ENCODE measurements at regions not wholly inside any gene's neighbourhood (a gene's known extent, or its start where the extent isn't known, plus 50 kb on each side); places are given as distances from the start of the nearest gene placed in this dataset.

DNA sequence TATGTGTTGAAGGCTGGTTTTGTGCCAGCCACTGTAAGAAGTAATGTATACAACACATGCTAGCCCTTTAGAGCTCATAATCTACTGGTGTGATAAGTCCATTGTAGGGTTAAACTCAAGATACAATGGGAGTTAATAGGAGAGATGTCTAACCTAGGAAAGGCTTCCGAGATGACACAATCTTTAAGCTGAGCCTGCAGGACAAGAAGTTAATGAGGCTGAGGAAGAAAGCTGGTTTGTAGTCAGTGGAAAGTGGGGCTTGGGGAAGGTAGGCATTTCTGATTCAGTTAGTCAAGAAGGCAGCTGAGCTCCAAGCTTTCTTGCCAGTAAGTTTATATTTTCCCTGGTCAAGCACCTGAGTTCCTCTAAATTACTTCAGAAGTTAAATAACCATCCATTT, 83.0 kb upstream of the TGFBR2 start:
- Histone ChIP-seq H3K4me3 (no peak overlapping the region), H3K27ac (no peak overlapping the region), H3K36me3 (no peaks in the 10 kb centered on the region), H3K9me3 (no peaks in the 10 kb centered on the region), H3K27me3 (no peaks in the 10 kb centered on the region), H3K4me1 (peaks cover 0 to 7% (median 0%) of the 10 kb centered on the region in 4 donors)
- DNase-seq: no peak
- no peak for TF ChIP-seq POLR2A (IDR thresholded peaks at IDR 0.05)
- TF ChIP-seq, protein P1, sequence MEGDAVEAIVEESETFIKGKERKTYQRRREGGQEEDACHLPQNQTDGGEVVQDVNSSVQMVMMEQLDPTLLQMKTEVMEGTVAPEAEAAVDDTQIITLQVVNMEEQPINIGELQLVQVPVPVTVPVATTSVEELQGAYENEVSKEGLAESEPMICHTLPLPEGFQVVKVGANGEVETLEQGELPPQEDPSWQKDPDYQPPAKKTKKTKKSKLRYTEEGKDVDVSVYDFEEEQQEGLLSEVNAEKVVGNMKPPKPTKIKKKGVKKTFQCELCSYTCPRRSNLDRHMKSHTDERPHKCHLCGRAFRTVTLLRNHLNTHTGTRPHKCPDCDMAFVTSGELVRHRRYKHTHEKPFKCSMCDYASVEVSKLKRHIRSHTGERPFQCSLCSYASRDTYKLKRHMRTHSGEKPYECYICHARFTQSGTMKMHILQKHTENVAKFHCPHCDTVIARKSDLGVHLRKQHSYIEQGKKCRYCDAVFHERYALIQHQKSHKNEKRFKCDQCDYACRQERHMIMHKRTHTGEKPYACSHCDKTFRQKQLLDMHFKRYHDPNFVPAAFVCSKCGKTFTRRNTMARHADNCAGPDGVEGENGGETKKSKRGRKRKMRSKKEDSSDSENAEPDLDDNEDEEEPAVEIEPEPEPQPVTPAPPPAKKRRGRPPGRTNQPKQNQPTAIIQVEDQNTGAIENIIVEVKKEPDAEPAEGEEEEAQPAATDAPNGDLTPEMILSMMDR (IDR thresholded peaks at IDR 0.05): no peak

DNA sequence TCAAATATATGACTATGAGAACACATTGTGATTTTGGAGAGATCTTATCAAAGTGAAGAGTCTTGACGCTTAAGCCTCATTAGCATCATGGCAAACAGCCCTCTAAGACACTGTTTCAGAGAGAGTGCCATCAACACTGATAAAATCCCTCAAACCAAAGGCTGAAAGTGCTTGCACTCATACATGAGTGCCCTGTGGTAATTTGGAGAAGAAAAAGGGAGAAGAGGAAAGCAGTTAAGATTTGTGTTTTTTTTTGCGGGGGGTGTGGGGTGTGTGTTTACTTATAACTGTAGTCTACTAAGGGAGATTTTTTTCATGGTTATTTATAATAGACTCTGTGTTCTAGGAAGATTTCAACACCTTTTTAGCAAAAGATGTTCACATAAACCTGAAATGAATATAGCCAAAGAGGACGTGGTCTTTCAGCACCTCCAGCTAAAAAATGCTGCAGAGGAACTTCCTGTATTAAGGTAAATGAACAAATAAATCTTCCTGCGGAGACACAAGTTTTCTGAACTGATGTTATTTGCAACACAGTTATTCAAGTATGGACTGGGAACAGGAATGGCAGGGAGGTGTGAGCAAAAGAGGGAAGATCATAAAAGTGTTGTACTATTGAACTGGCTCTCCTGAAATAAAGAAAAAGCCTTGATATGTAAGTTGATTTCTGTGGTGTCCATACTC, 81.9 kb upstream of the TGFBR2 start:
- no peak for TF ChIP-seq POLR2A (IDR thresholded peaks at IDR 0.05)
- TF ChIP-seq, protein P1 (IDR thresholded peaks at IDR 0.05): no peak
- Histone ChIP-seq H3K27ac (no peak overlapping the region), H3K36me3 (no peaks in the 10 kb centered on the region), H3K9me3 (no peaks in the 10 kb centered on the region), H3K4me3 (no peak overlapping the region), H3K4me1 (no peaks in the 10 kb centered on the region), H3K27me3 (no peaks in the 10 kb centered on the region)
- no peak for DNase-seq

DNA sequence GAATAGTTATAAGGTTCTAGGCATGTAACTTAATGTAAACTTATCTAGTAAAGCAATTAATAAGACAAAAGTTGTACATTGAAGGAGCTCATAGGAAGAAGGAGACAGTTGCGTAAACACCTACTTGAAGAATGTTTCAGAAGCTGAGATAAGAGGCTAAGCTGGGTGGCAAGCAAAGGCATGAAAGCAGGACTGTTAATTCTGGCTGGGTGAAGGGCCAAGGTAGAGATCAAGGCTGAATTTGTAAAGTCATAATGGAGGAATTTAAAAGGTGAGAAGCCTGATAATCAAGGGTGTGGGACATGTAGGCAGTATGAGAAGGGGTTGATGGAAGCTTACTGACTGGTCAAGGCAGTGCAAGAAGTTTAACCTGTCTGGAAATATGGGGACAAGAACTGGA, 80.4 kb upstream of the TGFBR2 start:
- no peaks in the 10 kb centered on the region for H3K36me3 ChIP-seq
- no peak for DNase-seq
- H3K4me3 ChIP-seq: no peak overlapping the region
- no peaks in the 10 kb centered on the region for H3K27me3 ChIP-seq
- no peaks in the 10 kb centered on the region for H3K9me3 ChIP-seq
- TF ChIP-seq POLR2A (IDR thresholded peaks at IDR 0.05): no peak
- TF ChIP-seq, protein P1 (IDR thresholded peaks at IDR 0.05): no peak
- no peak overlapping the region for H3K27ac ChIP-seq
- H3K4me1 ChIP-seq: no peaks in the 10 kb centered on the region

DNA sequence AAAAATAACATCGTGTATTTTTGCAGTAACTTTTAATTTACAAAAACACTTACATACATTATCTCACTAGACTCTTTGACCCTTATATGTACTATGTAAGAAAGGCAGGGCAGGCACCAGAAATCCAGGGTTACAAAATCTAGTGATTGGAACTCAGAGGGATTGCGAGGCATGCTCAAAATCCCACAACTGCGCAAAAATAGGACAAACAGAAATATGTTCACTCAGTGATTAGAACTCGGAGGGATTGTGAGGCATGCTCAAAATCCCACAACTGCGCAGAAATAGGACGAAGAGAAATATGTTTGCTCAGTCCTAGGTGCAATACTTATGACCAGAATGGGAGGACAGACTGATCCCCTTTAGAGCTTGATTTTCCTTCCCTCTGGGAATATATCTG, 79.2 kb upstream of the TGFBR2 start:
- no peak overlapping the region for H3K27ac ChIP-seq
- H3K36me3 ChIP-seq: no peaks in the 10 kb centered on the region
- DNase-seq: no peak
- no peaks in the 10 kb centered on the region for H3K27me3 ChIP-seq
- H3K4me1 ChIP-seq: no peaks in the 10 kb centered on the region
- TF ChIP-seq POLR2A (IDR thresholded peaks at IDR 0.05): no peak
- TF ChIP-seq, protein P1 (IDR thresholded peaks at IDR 0.05): no peak
- no peak overlapping the region for H3K4me3 ChIP-seq
- H3K9me3 ChIP-seq: no peaks in the 10 kb centered on the region

DNA sequence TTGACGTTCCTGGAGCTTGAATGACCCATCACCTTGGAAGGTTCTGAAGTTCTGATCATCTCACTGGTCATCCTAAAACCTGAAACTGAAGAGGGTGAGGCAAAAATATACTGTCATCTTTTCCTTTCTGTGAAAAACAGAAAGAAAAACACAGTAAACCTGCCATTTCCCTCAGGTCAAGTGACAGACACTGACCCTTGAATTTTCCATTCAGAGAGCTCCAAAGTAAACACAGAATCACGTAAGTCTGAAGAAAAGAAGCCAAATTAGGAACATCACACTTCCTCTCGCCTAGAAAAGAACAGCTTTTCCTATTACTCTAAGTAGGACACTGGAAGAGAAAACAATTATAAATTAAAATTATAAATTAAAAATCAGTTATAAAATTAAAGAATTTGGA, 78.7 kb upstream of the TGFBR2 start:
- no peaks in the 10 kb centered on the region for H3K36me3 ChIP-seq
- no peaks in the 10 kb centered on the region for H3K9me3 ChIP-seq
- no peaks in the 10 kb centered on the region for H3K27me3 ChIP-seq
- no peak for TF ChIP-seq POLR2A (IDR thresholded peaks at IDR 0.05)
- TF ChIP-seq, protein P1 (IDR thresholded peaks at IDR 0.05): no peak
- H3K27ac ChIP-seq: no peak overlapping the region
- no peak overlapping the region for H3K4me3 ChIP-seq
- H3K4me1 ChIP-seq: no peaks in the 10 kb centered on the region
- DNase-seq: no peak

DNA sequence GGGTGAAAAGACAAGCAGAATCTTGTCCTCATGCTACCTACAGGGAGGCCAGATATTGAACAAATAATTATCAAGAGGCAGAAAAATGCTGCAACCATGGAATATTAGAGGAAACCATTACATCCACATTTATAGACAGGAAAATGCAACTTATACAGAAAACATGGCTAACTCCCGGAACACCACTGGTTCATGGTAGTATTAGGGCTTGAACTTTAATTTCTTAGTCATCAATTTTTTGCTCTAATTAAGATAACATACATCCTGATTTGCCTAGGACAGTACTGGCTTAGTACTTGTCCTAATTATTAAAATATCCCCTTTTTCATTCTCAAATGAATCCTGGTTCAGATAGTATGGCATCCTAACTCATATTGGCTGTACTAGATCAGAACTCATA, 76.3 kb upstream of the TGFBR2 start:
- no peaks in the 10 kb centered on the region for H3K27me3 ChIP-seq
- no peaks in the 10 kb centered on the region for H3K4me1 ChIP-seq
- no peaks in the 10 kb centered on the region for H3K36me3 ChIP-seq
- H3K4me3 ChIP-seq: no peak overlapping the region
- no peak overlapping the region for H3K27ac ChIP-seq
- no peak for DNase-seq
- TF ChIP-seq POLR2A (IDR thresholded peaks at IDR 0.05): no peak
- TF ChIP-seq, protein P1 (IDR thresholded peaks at IDR 0.05): no peak
- H3K9me3 ChIP-seq: no peaks in the 10 kb centered on the region

Data from Peyer's patch (tissue), 4 donors.